ENCODE measurements at regions not wholly inside any gene's neighbourhood (a gene's known extent, or its start where the extent isn't known, plus 50 kb on each side); places are given as distances from the start of the nearest gene placed in this dataset.

DNA sequence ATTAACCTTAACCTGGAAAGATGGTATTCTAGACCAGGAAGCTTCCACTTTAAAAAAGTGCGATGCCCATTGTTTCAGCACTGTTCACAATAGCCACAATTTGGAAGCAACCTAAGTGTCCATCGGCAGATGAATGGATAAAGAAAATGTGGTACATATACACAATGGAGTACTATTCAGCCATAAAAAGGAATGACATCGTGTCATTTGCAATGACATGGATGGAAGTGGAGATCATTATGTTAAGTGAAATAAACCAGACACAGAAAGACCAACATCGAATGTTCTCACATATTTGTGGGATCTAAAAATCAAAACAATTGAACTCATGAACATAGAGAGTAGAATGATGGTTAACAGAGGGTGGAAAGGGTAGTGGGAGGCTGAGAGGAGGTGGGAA, 94.2 kb downstream of the NR2F2 start:
- TF ChIP-seq CTCF (IDR thresholded peaks at IDR 0.05; ENCODE audit: partially characterized antibody, unreplicated experiment): no peak
- H3K4me1 Mint-ChIP-seq (ENCODE audit: low read depth, unreplicated experiment): no peaks in the 10 kb centered on the region
- H3K36me3 Mint-ChIP-seq (ENCODE audit: unreplicated experiment): no peaks in the 10 kb centered on the region
- H3K4me3 Mint-ChIP-seq (ENCODE audit: unreplicated experiment): no peak overlapping the region
- no peak overlapping the region for H3K27ac Mint-ChIP-seq (ENCODE audit: unreplicated experiment)
- peaks cover 3% of the 10 kb centered on the region for H3K27me3 Mint-ChIP-seq (ENCODE audit: unreplicated experiment)
- no peak for DNase-seq
- peaks cover 2% of the 10 kb centered on the region for H3K9me3 Mint-ChIP-seq (ENCODE audit: unreplicated experiment)

DNA sequence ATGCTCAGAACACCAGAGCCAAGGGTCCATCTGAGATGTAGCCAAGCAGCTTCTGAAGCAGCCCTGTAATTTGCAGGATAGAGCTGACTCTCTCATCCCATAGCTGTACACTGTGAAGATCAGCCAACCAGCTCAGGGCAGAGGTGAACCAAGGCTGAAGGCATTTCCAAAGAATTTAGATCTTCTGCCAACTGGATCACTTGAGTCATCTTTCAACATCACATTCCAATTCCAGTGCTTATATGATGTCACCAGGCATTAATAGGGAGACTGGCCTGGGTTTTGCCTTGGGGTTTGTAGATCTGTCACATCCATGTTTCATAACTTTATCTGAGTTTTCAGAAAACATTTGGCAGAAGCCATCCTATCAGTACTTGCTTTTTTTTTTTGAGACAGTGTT, 98.2 kb downstream of the NR2F2 start:
- no peaks in the 10 kb centered on the region for H3K27me3 Mint-ChIP-seq (ENCODE audit: unreplicated experiment)
- H3K27ac Mint-ChIP-seq (ENCODE audit: unreplicated experiment): no peak overlapping the region
- no peaks in the 10 kb centered on the region for H3K36me3 Mint-ChIP-seq (ENCODE audit: unreplicated experiment)
- DNase-seq: no peak
- H3K4me3 Mint-ChIP-seq (ENCODE audit: unreplicated experiment): no peak overlapping the region
- peaks cover 2% of the 10 kb centered on the region for H3K9me3 Mint-ChIP-seq (ENCODE audit: unreplicated experiment)
- TF ChIP-seq CTCF (IDR thresholded peaks at IDR 0.05; ENCODE audit: partially characterized antibody, unreplicated experiment): no peak
- H3K4me1 Mint-ChIP-seq (ENCODE audit: low read depth, unreplicated experiment): no peaks in the 10 kb centered on the region

DNA sequence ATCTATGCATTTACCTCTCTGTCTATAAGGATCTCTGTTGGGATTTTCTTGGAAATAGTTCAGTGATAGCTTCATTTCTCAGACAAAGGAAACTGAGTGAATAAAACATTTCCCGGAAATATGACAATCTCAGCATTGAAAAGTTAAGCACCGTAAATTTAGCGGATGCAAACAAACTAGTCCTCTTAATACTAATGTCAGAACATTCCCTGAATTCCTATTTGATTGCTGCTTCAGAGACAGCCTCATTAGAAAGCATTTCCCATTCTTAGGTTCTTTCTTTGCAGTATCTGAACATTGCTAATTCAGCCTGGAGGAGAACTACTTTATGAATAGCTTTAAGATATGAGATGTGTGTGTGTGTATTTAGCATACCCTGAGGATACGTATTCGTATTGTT, 101.3 kb downstream of the NR2F2 start:
- no peak overlapping the region for H3K4me3 Mint-ChIP-seq (ENCODE audit: unreplicated experiment)
- no peak overlapping the region for H3K27ac Mint-ChIP-seq (ENCODE audit: unreplicated experiment)
- H3K9me3 Mint-ChIP-seq (ENCODE audit: unreplicated experiment): no peaks in the 10 kb centered on the region
- no peak for DNase-seq
- no peaks in the 10 kb centered on the region for H3K4me1 Mint-ChIP-seq (ENCODE audit: low read depth, unreplicated experiment)
- no peaks in the 10 kb centered on the region for H3K27me3 Mint-ChIP-seq (ENCODE audit: unreplicated experiment)
- no peak for TF ChIP-seq CTCF (IDR thresholded peaks at IDR 0.05; ENCODE audit: partially characterized antibody, unreplicated experiment)
- H3K36me3 Mint-ChIP-seq (ENCODE audit: unreplicated experiment): no peaks in the 10 kb centered on the region

DNA sequence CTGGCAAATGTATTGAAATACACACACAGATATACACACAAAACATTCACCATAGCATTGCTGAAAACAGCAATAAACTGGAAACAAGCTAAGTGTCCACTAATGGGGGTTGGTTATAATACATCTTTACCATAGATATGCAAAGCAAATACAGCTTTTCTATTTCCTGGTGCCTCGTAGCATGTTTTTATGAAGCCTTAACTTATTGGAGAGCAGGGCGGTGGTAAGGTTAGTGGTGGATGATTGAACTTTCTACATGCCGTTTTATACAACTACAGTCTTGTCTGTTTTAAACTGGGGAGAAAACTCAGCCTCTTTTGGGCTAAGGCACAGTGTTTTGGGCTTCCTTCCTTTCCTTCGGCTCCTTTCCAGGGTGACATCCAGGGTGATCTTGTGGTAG, 104.5 kb downstream of the NR2F2 start:
- no peak for DNase-seq
- Mint-ChIP-seq H3K27me3 (ENCODE audit: unreplicated experiment) (no peaks in the 10 kb centered on the region), H3K9me3 (ENCODE audit: unreplicated experiment) (no peaks in the 10 kb centered on the region), H3K36me3 (ENCODE audit: unreplicated experiment) (no peaks in the 10 kb centered on the region), H3K4me3 (ENCODE audit: unreplicated experiment) (no peak overlapping the region), H3K27ac (ENCODE audit: unreplicated experiment) (no peak overlapping the region), H3K4me1 (ENCODE audit: low read depth, unreplicated experiment) (no peaks in the 10 kb centered on the region)
- no peak for TF ChIP-seq CTCF (IDR thresholded peaks at IDR 0.05; ENCODE audit: partially characterized antibody, unreplicated experiment)

DNA sequence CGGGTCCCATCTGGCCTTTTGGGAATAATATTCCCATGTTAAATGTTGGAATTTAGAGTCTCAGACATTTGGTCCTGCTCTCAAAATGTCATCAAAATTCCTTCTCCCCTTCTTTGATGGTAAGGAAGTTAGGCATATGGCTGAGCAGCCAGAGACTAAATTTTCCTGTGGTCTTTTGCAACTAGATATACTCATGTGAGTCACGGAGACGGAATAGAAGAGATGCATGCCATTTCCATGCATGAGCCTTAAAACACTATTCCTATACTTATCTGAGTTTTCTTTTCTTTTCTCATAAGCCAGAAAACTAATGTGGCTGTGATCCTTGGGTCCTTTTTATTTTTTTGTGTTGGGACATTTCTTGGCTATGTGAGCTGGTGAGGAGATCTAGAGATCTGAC, 105.3 kb downstream of the NR2F2 start:
- no peaks in the 10 kb centered on the region for H3K27me3 Mint-ChIP-seq (ENCODE audit: unreplicated experiment)
- TF ChIP-seq CTCF (IDR thresholded peaks at IDR 0.05; ENCODE audit: partially characterized antibody, unreplicated experiment): no peak
- H3K4me1 Mint-ChIP-seq (ENCODE audit: low read depth, unreplicated experiment): no peaks in the 10 kb centered on the region
- H3K27ac Mint-ChIP-seq (ENCODE audit: unreplicated experiment): no peak overlapping the region
- no peak for DNase-seq
- no peaks in the 10 kb centered on the region for H3K9me3 Mint-ChIP-seq (ENCODE audit: unreplicated experiment)
- no peaks in the 10 kb centered on the region for H3K36me3 Mint-ChIP-seq (ENCODE audit: unreplicated experiment)
- no peak overlapping the region for H3K4me3 Mint-ChIP-seq (ENCODE audit: unreplicated experiment)

All from glutamatergic neuron (in vitro differentiated cells).